Rectal smooth muscle tissue (tissue), 1 donor: ENCODE measurements at regions not wholly inside any gene's neighbourhood (a gene's known extent, or its start where the extent isn't known, plus 50 kb on each side); places are given as distances from the start of the nearest gene placed in this dataset.

ENCODE experiments used
- H3K27ac ChIP-seq: one replicate; pipeline ENCODE4 v1.7.0; 2013; ENCODE audit warnings: low read depth, low read length, inconsistent platforms
- H3K27me3 ChIP-seq: one replicate; pipeline ENCODE4 v1.7.0; 2013; ENCODE audit warnings: low read length; ENCODE audit not compliant: control insufficient read depth, insufficient read depth
- H3K36me3 ChIP-seq: one replicate; pipeline ENCODE4 v1.7.0; 2013; ENCODE audit warnings: low read length; ENCODE audit not compliant: control insufficient read depth, insufficient read depth
- H3K4me1 ChIP-seq: one replicate; pipeline ENCODE4 v1.7.0; 2013; ENCODE audit warnings: low read length; ENCODE audit not compliant: control insufficient read depth, insufficient read depth
- H3K4me3 ChIP-seq: one replicate; pipeline ENCODE4 v1.7.0; 2013; ENCODE audit warnings: low read length
- H3K9ac ChIP-seq: one replicate; pipeline ENCODE4 v1.7.0; 2013; ENCODE audit warnings: low read length

GRCh38 chr13:59547950-59548349, 615.8 kb downstream of the DIAPH3 start:
- no peaks in the 10 kb centered on the region for H3K36me3 ChIP-seq
- H3K9ac ChIP-seq, result no peak overlapping the region
- no peak overlapping the region for H3K27ac ChIP-seq
- H3K27me3 ChIP-seq, result no peaks in the 10 kb centered on the region
- H3K4me1 ChIP-seq, result no peaks in the 10 kb centered on the region
- H3K4me3 ChIP-seq, result no peak overlapping the region

DNA sequence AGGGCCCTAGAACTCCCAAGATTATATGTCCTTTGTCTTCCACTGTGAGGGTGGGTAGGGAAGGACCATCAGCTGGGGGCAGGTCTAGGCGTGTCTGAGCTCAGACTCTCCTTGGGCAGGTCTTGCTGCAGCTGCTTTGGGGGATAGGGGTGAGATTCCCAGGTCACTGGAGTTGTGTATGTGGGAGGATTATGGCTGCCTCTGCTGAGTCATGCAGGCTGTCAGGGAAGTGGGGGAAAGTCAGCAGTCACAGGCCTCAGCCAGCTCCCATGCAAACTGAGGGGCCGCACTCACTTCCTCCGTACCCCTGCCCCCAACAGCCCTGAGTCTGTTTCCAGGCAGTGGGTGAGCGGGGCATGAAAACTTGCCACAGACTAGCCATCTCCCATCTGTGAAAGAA, 600.8 kb downstream of the DIAPH3 start:
- no peak overlapping the region for H3K9ac ChIP-seq
- H3K27me3 ChIP-seq, result no peaks in the 10 kb centered on the region
- H3K4me3 ChIP-seq, result no peak overlapping the region
- H3K36me3 ChIP-seq, result no peaks in the 10 kb centered on the region
- H3K4me1 ChIP-seq, result no peaks in the 10 kb centered on the region
- H3K27ac ChIP-seq, result no peak overlapping the region

DNA sequence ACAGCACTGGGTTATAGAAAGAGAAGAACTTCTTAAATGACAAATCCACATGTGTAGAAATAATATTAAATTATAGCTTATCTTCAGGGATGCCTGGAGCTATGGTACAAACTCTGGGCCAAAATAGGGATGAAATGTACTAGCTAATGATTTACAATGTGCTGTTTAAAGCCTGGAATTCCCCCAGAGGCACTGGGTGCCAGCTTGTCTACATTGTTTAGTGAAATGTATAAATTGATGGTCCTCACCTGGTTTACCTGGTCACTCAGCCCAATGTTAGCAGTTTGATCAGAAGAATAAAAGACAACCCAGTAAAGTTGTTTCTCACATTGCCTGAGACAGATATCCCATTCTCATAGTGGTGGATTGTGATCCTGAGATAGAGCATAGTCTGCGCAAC, 597.2 kb downstream of the DIAPH3 start:
- no peaks in the 10 kb centered on the region for H3K27me3 ChIP-seq
- no peaks in the 10 kb centered on the region for H3K36me3 ChIP-seq
- H3K27ac ChIP-seq, result no peak overlapping the region
- no peak overlapping the region for H3K9ac ChIP-seq
- H3K4me1 ChIP-seq, result no peaks in the 10 kb centered on the region
- H3K4me3 ChIP-seq, result no peak overlapping the region

GRCh38 chr13:59568306-59568705, 595.4 kb downstream of the DIAPH3 start:
- H3K4me3 ChIP-seq, result no peak overlapping the region
- no peak overlapping the region for H3K27ac ChIP-seq
- no peak overlapping the region for H3K9ac ChIP-seq
- H3K27me3 ChIP-seq, result no peaks in the 10 kb centered on the region
- H3K4me1 ChIP-seq, result no peaks in the 10 kb centered on the region
- no peaks in the 10 kb centered on the region for H3K36me3 ChIP-seq

- no peaks in the 10 kb centered on the region for H3K4me1 ChIP-seq
- no peak overlapping the region for H3K27ac ChIP-seq
- no peaks in the 10 kb centered on the region for H3K36me3 ChIP-seq
- H3K27me3 ChIP-seq, result no peaks in the 10 kb centered on the region
- no peak overlapping the region for H3K4me3 ChIP-seq
- no peak overlapping the region for H3K9ac ChIP-seq
Observed at GRCh38 chr13:59570204-59570603, 593.5 kb downstream of the DIAPH3 start.

GRCh38 chr13:59584101-59584500, 579.6 kb downstream of the DIAPH3 start:
- Histone ChIP-seq H3K36me3 (no peaks in the 10 kb centered on the region), H3K4me3 (no peak overlapping the region), H3K9ac (no peak overlapping the region), H3K27me3 (no peaks in the 10 kb centered on the region), H3K27ac (no peak overlapping the region), H3K4me1 (no peaks in the 10 kb centered on the region)

DNA sequence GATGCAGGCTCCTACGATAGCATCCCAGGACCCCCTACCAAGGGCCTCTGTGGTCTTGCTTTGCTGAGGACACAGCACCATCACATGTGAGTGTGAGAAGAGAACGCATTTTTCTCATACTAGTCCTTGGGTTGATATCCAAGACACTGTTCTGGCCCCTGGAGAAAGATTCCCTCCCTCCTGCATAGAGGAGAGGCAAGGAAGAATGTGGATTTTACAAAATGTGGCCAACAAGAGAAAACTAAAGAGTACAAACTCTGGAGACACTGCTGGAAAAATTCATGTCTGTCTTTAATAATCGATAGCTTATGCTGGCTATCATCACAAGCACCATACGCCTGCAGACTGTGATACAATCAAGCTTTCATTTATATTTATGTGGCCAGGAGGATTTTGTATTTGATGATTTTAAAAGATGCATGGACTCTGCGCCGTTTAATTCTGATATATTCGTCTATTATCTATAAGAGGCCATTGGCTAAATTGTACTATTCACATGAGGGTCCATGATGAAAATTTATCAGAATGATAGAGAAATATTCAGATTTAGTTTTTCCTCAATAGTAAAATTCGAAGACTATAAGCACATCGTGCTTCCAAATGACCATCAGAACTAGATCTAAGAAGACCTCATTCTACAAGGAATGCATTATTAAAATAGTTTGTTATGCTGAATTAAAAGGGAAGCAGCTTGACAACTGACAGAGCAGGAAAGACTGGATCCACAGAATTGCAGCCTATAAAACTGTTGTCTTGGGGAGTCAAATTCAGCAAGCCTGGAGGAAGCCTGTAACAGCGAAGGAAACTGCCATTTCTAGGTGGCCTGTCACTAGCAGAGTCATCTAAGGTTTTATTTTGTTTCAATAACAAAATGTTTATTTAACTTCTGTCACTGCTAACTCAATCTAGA, 578.7 kb downstream of the DIAPH3 start:
- Histone ChIP-seq H3K4me3 (no peak overlapping the region), H3K9ac (no peak overlapping the region), H3K4me1 (no peaks in the 10 kb centered on the region), H3K27me3 (no peaks in the 10 kb centered on the region), H3K36me3 (no peaks in the 10 kb centered on the region), H3K27ac (no peak overlapping the region)

DNA sequence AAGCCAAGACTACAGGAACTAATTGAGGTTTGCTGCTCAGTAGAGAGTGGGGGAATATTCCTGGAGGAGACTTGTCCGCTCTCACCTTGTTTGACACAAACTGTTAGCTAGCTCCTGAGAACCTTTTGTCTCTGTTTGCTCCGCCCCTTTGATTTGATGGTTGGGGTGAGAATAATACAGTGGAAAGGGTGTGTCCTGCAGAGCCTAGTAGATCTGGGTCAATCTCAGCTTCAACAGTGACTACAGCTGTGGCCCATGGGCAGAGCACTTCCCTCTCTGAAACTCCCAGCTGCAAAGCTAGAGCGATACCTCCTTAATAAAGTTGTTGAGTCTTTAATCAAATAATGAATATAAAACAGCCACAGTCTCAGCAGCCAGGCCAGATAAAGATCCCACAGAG, 576.7 kb downstream of the DIAPH3 start:
- H3K9ac ChIP-seq, result no peak overlapping the region
- H3K36me3 ChIP-seq, result no peaks in the 10 kb centered on the region
- H3K4me1 ChIP-seq, result no peaks in the 10 kb centered on the region
- no peaks in the 10 kb centered on the region for H3K27me3 ChIP-seq
- no peak overlapping the region for H3K4me3 ChIP-seq
- no peak overlapping the region for H3K27ac ChIP-seq

GRCh38 chr13:59587971-59588716, 575.6 kb downstream of the DIAPH3 start:
- H3K9ac ChIP-seq, result no peak overlapping the region
- H3K36me3 ChIP-seq, result no peaks in the 10 kb centered on the region
- no peaks in the 10 kb centered on the region for H3K27me3 ChIP-seq
- no peak overlapping the region for H3K27ac ChIP-seq
- no peaks in the 10 kb centered on the region for H3K4me1 ChIP-seq
- no peak overlapping the region for H3K4me3 ChIP-seq

- H3K36me3 ChIP-seq, result no peaks in the 10 kb centered on the region
- no peaks in the 10 kb centered on the region for H3K4me1 ChIP-seq
- no peak overlapping the region for H3K4me3 ChIP-seq
- no peak overlapping the region for H3K9ac ChIP-seq
- H3K27ac ChIP-seq, result no peak overlapping the region
- H3K27me3 ChIP-seq, result no peaks in the 10 kb centered on the region
Observed at GRCh38 chr13:59588717-59589067, 575.0 kb downstream of the DIAPH3 start.

- H3K27ac ChIP-seq, result no peak overlapping the region
- no peak overlapping the region for H3K9ac ChIP-seq
- H3K4me1 ChIP-seq, result no peaks in the 10 kb centered on the region
- H3K4me3 ChIP-seq, result no peak overlapping the region
- no peaks in the 10 kb centered on the region for H3K27me3 ChIP-seq
- H3K36me3 ChIP-seq, result no peaks in the 10 kb centered on the region
Observed at GRCh38 chr13:59601993-59602392, 561.7 kb downstream of the DIAPH3 start.

GRCh38 chr13:59603646-59604045, 560.1 kb downstream of the DIAPH3 start:
- H3K4me3 ChIP-seq, result no peak overlapping the region
- H3K27me3 ChIP-seq, result no peaks in the 10 kb centered on the region
- no peak overlapping the region for H3K9ac ChIP-seq
- no peaks in the 10 kb centered on the region for H3K36me3 ChIP-seq
- H3K4me1 ChIP-seq, result no peaks in the 10 kb centered on the region
- H3K27ac ChIP-seq, result no peak overlapping the region

- Histone ChIP-seq H3K4me3 (no peak overlapping the region), H3K27me3 (no peaks in the 10 kb centered on the region), H3K9ac (no peak overlapping the region), H3K27ac (no peak overlapping the region), H3K36me3 (no peaks in the 10 kb centered on the region), H3K4me1 (no peaks in the 10 kb centered on the region)
Observed at GRCh38 chr13:59607172-59607571, 556.6 kb downstream of the DIAPH3 start.
